Activated B cell treated with CpG ODN at 0.5 μM for 24 hours (primary cell): ENCODE measurements at regions not wholly inside any gene's neighbourhood (a gene's known extent, or its start where the extent isn't known, plus 50 kb on each side); places are given as distances from the start of the nearest gene placed in this dataset.

Experiments
- ATAC-seq: fragments of 200-7000 bp; cut with Tn5 transposase; one replicate; pipeline ENCODE4 v1.10.0; 2021; ENCODE audit warnings: low read depth, mild to moderate bottlenecking, moderate library complexity
- CTCF ChIA-PET: fragments of 350-600 bp; sonication (Branson Sonifier 250); formaldehyde crosslinking; loops from one replicate; lab custom pipeline; 2021; ENCODE audit warnings: antibody characterized with exemption; lab: Charles Lee
- POLR2A ChIA-PET: fragments of 350-600 bp; sonication (Branson Sonifier 250); formaldehyde crosslinking; loops from one replicate; lab custom pipeline; 2021; ENCODE audit warnings: antibody characterized with exemption; lab: Charles Lee
- DNase-seq: peaks from one replicate; pipeline ENCODE4 v3.0.0; 2022
- H3K27ac Mint-ChIP-seq: one replicate; pipeline ENCODE4 v1.8.0; 2020; ENCODE audit warnings: mixed read lengths
- H3K27me3 Mint-ChIP-seq: one replicate; pipeline ENCODE4 v1.8.0; 2021; ENCODE audit warnings: mixed read lengths
- H3K36me3 Mint-ChIP-seq: one replicate; pipeline ENCODE4 v1.8.0; 2021; ENCODE audit warnings: low read depth, mixed read lengths
- H3K4me1 Mint-ChIP-seq: one replicate; pipeline ENCODE4 v1.8.0; 2021; ENCODE audit warnings: mixed read lengths
- H3K4me3 Mint-ChIP-seq: one replicate; pipeline ENCODE4 v1.8.0; 2020; ENCODE audit warnings: mild to moderate bottlenecking, mixed read lengths
- H3K9me3 Mint-ChIP-seq: one replicate; pipeline ENCODE4 v1.8.0; 2020; ENCODE audit warnings: mixed read lengths
- CTCF ChIP-seq: fragments of 200-600 bp; IDR thresholded peaks from one replicate; pipeline ENCODE4 v1.8.0; 2022; ENCODE audit warnings: antibody characterized with exemption, mild to moderate bottlenecking
- intact Hi-C: fragments of 100-400 bp; cut with micrococcal nuclease; formaldehyde crosslinking; loops from one replicate; pipeline ENCODE4 v1.15.1; 2024

- Mint-ChIP-seq H3K9me3 (no peaks in the 10 kb centered on the region), H3K4me1 (no peaks in the 10 kb centered on the region), H3K36me3 (no peaks in the 10 kb centered on the region), H3K27me3 (no peaks in the 10 kb centered on the region), H3K27ac (no peak overlapping the region), H3K4me3 (no peak overlapping the region)
- intact Hi-C loops: no loop called here
- ChIA-PET POLR2A (no interaction called here), CTCF (no interaction called here)
- DNase-seq (no peak), ATAC-seq (no peak)
- no peak for TF ChIP-seq CTCF
Observed at GRCh38 chrX:26414534-26414933, 198.6 kb downstream of the MAGEB5 start.

GRCh38 chrX:26411045-26411444, 195.1 kb downstream of the MAGEB5 start:
- no peak for ATAC-seq
- Mint-ChIP-seq H3K4me1 (no peaks in the 10 kb centered on the region), H3K36me3 (no peaks in the 10 kb centered on the region), H3K9me3 (no peaks in the 10 kb centered on the region), H3K4me3 (no peak overlapping the region), H3K27ac (no peak overlapping the region), H3K27me3 (no peaks in the 10 kb centered on the region)
- intact Hi-C loops: no loop called here
- ChIA-PET CTCF (no interaction called here), POLR2A (no interaction called here)
- no peak for TF ChIP-seq CTCF
- no peak for DNase-seq

- Mint-ChIP-seq H3K27me3 (no peaks in the 10 kb centered on the region), H3K36me3 (no peaks in the 10 kb centered on the region), H3K9me3 (no peaks in the 10 kb centered on the region), H3K4me1 (no peaks in the 10 kb centered on the region), H3K4me3 (no peak overlapping the region), H3K27ac (no peak overlapping the region)
- POLR2A ChIA-PET: no interaction called here
- CTCF ChIA-PET: no interaction called here
- DNase-seq (no peak), ATAC-seq (no peak)
- TF ChIP-seq CTCF: no peak
- intact Hi-C loops: no loop called here
Observed at GRCh38 chrX:26409636-26410035, 193.7 kb downstream of the MAGEB5 start.

GRCh38 chrX:26387906-26388305, 171.9 kb downstream of the MAGEB5 start:
- CTCF ChIA-PET: no interaction called here
- no peak for TF ChIP-seq CTCF
- intact Hi-C loops: no loop called here

GRCh38 chrX:26376037-26376708, 160.2 kb downstream of the MAGEB5 start:
- no peaks in the 10 kb centered on the region for H3K4me1 Mint-ChIP-seq
- intact Hi-C loops: no loop called here
- ChIA-PET CTCF (no interaction called here), POLR2A (no interaction called here)
- ATAC-seq (no peak), DNase-seq (no peak)
- H3K27me3 Mint-ChIP-seq: no peaks in the 10 kb centered on the region
- no peak overlapping the region for H3K27ac Mint-ChIP-seq
- H3K9me3 Mint-ChIP-seq: no peaks in the 10 kb centered on the region
- H3K36me3 Mint-ChIP-seq: no peaks in the 10 kb centered on the region
- no peak overlapping the region for H3K4me3 Mint-ChIP-seq
- TF ChIP-seq CTCF: no peak

More at GRCh38 chrX:26387906-26388305, 171.9 kb downstream of the MAGEB5 start:
- POLR2A ChIA-PET: no interaction called here
- Mint-ChIP-seq H3K27me3 (no peaks in the 10 kb centered on the region), H3K4me3 (no peak overlapping the region), H3K4me1 (no peaks in the 10 kb centered on the region), H3K27ac (no peak overlapping the region), H3K36me3 (no peaks in the 10 kb centered on the region), H3K9me3 (no peaks in the 10 kb centered on the region)
- DNase-seq: no peak
- ATAC-seq: no peak
